K562 (cell line): ENCODE measurements at regions not wholly inside any gene's neighbourhood (a gene's known extent, or its start where the extent isn't known, plus 50 kb on each side); places are given as distances from the start of the nearest gene placed in this dataset.

Source experiments
- ATAC-seq: fragments of 200-7000 bp; cut with Tn5 transposase; 3 replicates; pipeline ENCODE4 v1.9.1; 2020; ENCODE audit warnings: moderate library complexity
- BruUV-seq: library from RNA; stranded (reverse); fragments of 400-500 nt; replicated peaks from 2 replicates; lab custom pipeline; 2021; lab: Mats Ljungman, UMichigan
- CTCF ChIA-PET: fragments of 300-600 bp; formaldehyde crosslinking; extraction: SDS; loops from one replicate; lab custom pipeline; 2021; ENCODE audit warnings: low intra/inter-chr PET ratio; lab: Yijun Ruan, JAX
- POLR2A ChIA-PET: fragments of 300-600, 350-650 bp; sonication (Branson Sonifier 250); formaldehyde crosslinking; extraction: SDS; loops from one replicate; lab custom pipeline; 2021; ENCODE audit warnings: antibody characterized with exemption, inconsistent platforms; lab: Yijun Ruan, JAX
- DNase-seq, 4 experiments: peaks; one replicate each; pipeline versions ENCODE4 v3.0.0 to v3.0.0-alpha.2; 2011 to 2018; ENCODE audit warnings: low spot score in 3 of 4, mixed read lengths in 3 of 4; ENCODE audit errors: extremely low read depth in 1 of 4
- FAIRE-seq: peaks from 2 replicates; lab custom pipeline; 2011; peaks lifted over from hg19 to GRCh38; lab: Jason Lieb, UNC
- H2AFZ ChIP-seq: 2 replicates; pipeline ENCODE4 v1.6.0; 2011; ENCODE audit warnings: low read depth, low read length, control low read depth, inconsistent platforms
- H3K27ac ChIP-seq: fragments of 200-600 bp; 3 replicates; pipeline ENCODE4 v1.8.0; 2011; ENCODE audit warnings: low read depth, mild to moderate bottlenecking, control low read depth, inconsistent platforms, low read length, moderate library complexity, mixed read lengths; ENCODE audit errors: extremely low read depth
- H3K27me3 ChIP-seq, 2 experiments: fragments of 300-600 bp in 1 of 2; 2 replicates in 1 of 2; 3 replicates in 1 of 2; pipeline versions ENCODE4 v1.6.0 to v1.8.0; 2011; ENCODE audit warnings: inconsistent platforms in 2 of 2, low read length in 2 of 2, mild to moderate bottlenecking in 1 of 2, mixed read lengths in 1 of 2, moderate library complexity in 1 of 2; ENCODE audit not compliant: control insufficient read depth in 2 of 2, insufficient read depth in 2 of 2
- H3K36me3 ChIP-seq: fragments of 300-600 bp; 3 replicates; pipeline ENCODE4 v1.8.0; 2011; ENCODE audit warnings: mild to moderate bottlenecking, low read length, inconsistent platforms; ENCODE audit not compliant: control insufficient read depth, insufficient read depth
- H3K4me1 ChIP-seq, 2 experiments: fragments of 200-600 bp in 1 of 2; replicated peaks in 1 of 2; 2 replicates in 1 of 2; 3 replicates in 1 of 2; pipeline versions ENCODE4 v1.5.1 to v1.8.0; 2011; ENCODE audit warnings: inconsistent platforms in 2 of 2, low read length in 2 of 2, mild to moderate bottlenecking in 1 of 2, mixed read lengths in 1 of 2, moderate library complexity in 1 of 2; ENCODE audit not compliant: control insufficient read depth in 2 of 2, insufficient read depth in 2 of 2
- H3K4me2 ChIP-seq: 2 replicates; pipeline ENCODE4 v1.6.1; 2011; ENCODE audit warnings: low read length, control low read depth, inconsistent platforms, mixed read lengths; ENCODE audit not compliant: insufficient read depth
- H3K4me3 ChIP-seq: fragments of 200-600 bp; sonication (generic), shearing (Covaris generic); 2 replicates; pipeline ENCODE4 v1.5.1; 2016; ENCODE audit warnings: control low read depth, inconsistent platforms
- H3K79me2 ChIP-seq: fragments of 200-600 bp; 3 replicates; pipeline ENCODE4 v1.8.0; 2011; ENCODE audit warnings: low read length, inconsistent platforms; ENCODE audit not compliant: control insufficient read depth, insufficient read depth
- H3K9ac ChIP-seq, 2 experiments: 2 replicates each; pipeline versions ENCODE4 v1.6.0 to v1.6.1; 2011; ENCODE audit warnings: low read depth in 2 of 2, low read length in 2 of 2, control low read depth in 1 of 2, inconsistent platforms in 1 of 2, mild to moderate bottlenecking in 1 of 2, mixed read lengths in 1 of 2; ENCODE audit not compliant: insufficient read depth in 1 of 2
- H3K9me1 ChIP-seq: one replicate; pipeline ENCODE4 v1.6.0; 2011; ENCODE audit warnings: inconsistent platforms, mild to moderate bottlenecking, low read length, moderate library complexity; ENCODE audit not compliant: control insufficient read depth, insufficient read depth
- H3K9me3 ChIP-seq: replicated peaks from 2 replicates; pipeline ENCODE4 v1.5.1; 2011; ENCODE audit warnings: low read depth, low read length, inconsistent platforms; ENCODE audit not compliant: control insufficient read depth, insufficient read depth
- H4K20me1 ChIP-seq: replicated peaks from 2 replicates; pipeline ENCODE4 v1.6.1; 2011; ENCODE audit warnings: low read length, inconsistent platforms, mixed read lengths; ENCODE audit not compliant: control insufficient read depth, insufficient read depth
- BMI1 ChIP-seq: fragments of 150-350 bp; IDR thresholded peaks from 2 replicates; pipeline ENCODE4 v1.6.1; 2014; ENCODE audit warnings: low read length
- BRF2 ChIP-seq: IDR thresholded peaks from 3 replicates; pipeline ENCODE4 v1.6.1; 2011; ENCODE audit warnings: borderline replicate concordance, mild to moderate bottlenecking; ENCODE audit not compliant: insufficient read length, insufficient read depth
- HNRNPH1 ChIP-seq: fragments of 200-400 bp; formaldehyde crosslinking; optimal IDR thresholded peaks from 2 replicates; pipeline ENCODE3; 2017; ENCODE audit warnings: low read depth, mild to moderate bottlenecking, low read length, moderate library complexity
- ID3 ChIP-seq, 2 experiments: fragments of 250-450 bp in 1 of 2; fragments of 450-650 bp in 1 of 2; sonication (Bioruptor Pico) in 1 of 2; IDR thresholded peaks; 2 replicates each; pipeline versions ENCODE4 v1.6.1 to v1.8.0; 2016 to 2021; ENCODE audit warnings: mild to moderate bottlenecking in 2 of 2, moderate library complexity in 2 of 2, missing compliant biosample characterization in 1 of 2, missing genetic modification characterization in 1 of 2
- KLF13 ChIP-seq: fragments of 450-650 bp; IDR thresholded peaks from 2 replicates; pipeline ENCODE4 v1.6.1; 2016; ENCODE audit warnings: missing genetic modification characterization, low read depth, mild to moderate bottlenecking, missing compliant biosample characterization, moderate library complexity, borderline replicate concordance
- MXD1 ChIP-seq: fragments of 250-450 bp; sonication (Bioruptor Pico); IDR thresholded peaks from 2 replicates; pipeline ENCODE4 v1.8.0; 2021; ENCODE audit warnings: borderline replicate concordance, mild to moderate bottlenecking, moderate library complexity; ENCODE audit not compliant: poor library complexity, severe bottlenecking
- NCOA1 ChIP-seq: fragments of 450-650 bp; IDR thresholded peaks from 2 replicates; pipeline ENCODE4 v1.6.1; 2016; ENCODE audit warnings: low read depth
- NFIX ChIP-seq: fragments of 250-450 bp; sonication (Bioruptor Pico); IDR thresholded peaks from 2 replicates; pipeline ENCODE4 v1.4.0; 2020; ENCODE audit warnings: low read depth, mild to moderate bottlenecking, moderate library complexity
- POLR2B ChIP-seq: fragments of 450-650 bp; IDR thresholded peaks from 2 replicates; pipeline ENCODE4 v1.6.1; 2018; ENCODE audit warnings: low read depth; ENCODE audit not compliant: partially characterized antibody
- RAD21 ChIP-seq, 2 experiments: fragments of 250-450 bp in 1 of 2; fragments of 450-650 bp in 1 of 2; sonication (Bioruptor Pico) in 1 of 2; formaldehyde crosslinking in 1 of 2; IDR thresholded peaks in 1 of 2; conservative IDR thresholded peaks in 1 of 2; 2 replicates each; pipeline versions ENCODE4 v1.4.0 to v1.8.0; 2020 to 2022; ENCODE audit warnings: mild to moderate bottlenecking in 2 of 2, moderate library complexity in 1 of 2
- SETDB1 ChIP-seq: IDR thresholded peaks from one replicate; pipeline ENCODE4 v1.6.1; 2012; ENCODE audit warnings: low read length, control low read depth, inconsistent platforms
- SP1 ChIP-seq: sonication (generic); formaldehyde crosslinking; IDR thresholded peaks from 2 replicates; pipeline ENCODE4 v1.8.1; 2022; ENCODE audit warnings: mild to moderate bottlenecking, missing genetic modification reagents
- TGIF2 ChIP-seq: sonication (generic); formaldehyde crosslinking; IDR thresholded peaks from 2 replicates; pipeline ENCODE4 v1.8.1; 2022; ENCODE audit warnings: mild to moderate bottlenecking, missing genetic modification reagents, moderate library complexity
- ZBTB8A ChIP-seq: fragments of 450-650 bp; IDR thresholded peaks from 2 replicates; pipeline ENCODE4 v1.6.1; 2018; ENCODE audit warnings: mild to moderate bottlenecking, moderate library complexity; ENCODE audit not compliant: partially characterized antibody
- ZC3H8 ChIP-seq: fragments of 450-650 bp; IDR thresholded peaks from 2 replicates; pipeline ENCODE4 v1.6.1; 2017
- ZFP91 ChIP-seq: sonication (generic); formaldehyde crosslinking; IDR thresholded peaks from 2 replicates; pipeline ENCODE4 v1.8.0; 2022; ENCODE audit warnings: mild to moderate bottlenecking, missing genetic modification reagents
- ZNF717 ChIP-seq: fragments of 250-450 bp; sonication (Bioruptor Pico); IDR thresholded peaks from 2 replicates; pipeline ENCODE4 v1.5.0; 2021
- WGBS: fragments of 100-300 bp; shearing (Covaris generic); methylation state at CpG from one replicate; pipeline ENCODE4 v1.1.6; 2016; ENCODE audit warnings: low coverage, mixed read lengths; ENCODE audit not compliant: insufficient coverage; ENCODE audit errors: missing lambda C conversion rate; 5-methylcytosine and 5-hydroxymethylcytosine counted together
- in situ Hi-C: fragments of 300-500 bp; cut with MboI; formaldehyde crosslinking; loops from 4 replicates; pipeline ENCODE4 v1.15.0; 2018; ENCODE audit warnings: inconsistent platforms, mixed read lengths
- intact Hi-C: fragments of 100-400 bp; cut with micrococcal nuclease; formaldehyde crosslinking; loops from 2 replicates; pipeline ENCODE4 v1.14.2; 2022

GRCh38 chr16:85346404-85347212 is 234.3 kb upstream of the CIBAR2 start:
- H3K4me1 ChIP-seq = peaks cover 8 to 53% of the 10 kb centered on the region in 2 experiments
- no peak for DNase-seq
- intact Hi-C loops = loop anchor here (5.0 kb wide), 1 partner anchor 44 kb away; no protein-coding TSS in a partner anchor
- ATAC-seq = peak; percentile 47
- no peaks in the 10 kb centered on the region for H3K9me3 ChIP-seq
- BruUV-seq = no TSS peak
- H3K36me3 ChIP-seq = no peaks in the 10 kb centered on the region
- H3K27ac ChIP-seq = no peak overlapping the region; the same call in 2 of the 3 replicates
- in situ Hi-C loops = no loop called here
- no peak overlapping the region for H2AFZ ChIP-seq
- H4K20me1 ChIP-seq = peaks cover 9% of the 10 kb centered on the region; the same call in 1 of the 2 replicates
- H3K9ac ChIP-seq = no peak overlapping the region
- 41% methylated on average over 12 of the region's 12 CpGs for WGBS
- no peaks in the 10 kb centered on the region for H3K9me1 ChIP-seq
- no peak overlapping the region for H3K4me2 ChIP-seq
- no peaks in the 10 kb centered on the region for H3K79me2 ChIP-seq
- ChIA-PET POLR2A (interaction anchor here (1.0 to 1.9 kb wide), 3 partner anchors 9 to 145 kb away, joined by 3 to 8 read pairs (median 3); no protein-coding TSS in a partner anchor), CTCF (interaction anchor here (0.7 to 2.2 kb wide), 7 partner anchors 9 to 270 kb away, joined by 3 to 16 read pairs (median 4); no protein-coding TSS in a partner anchor)
- no peak for FAIRE-seq
- no peak overlapping the region for H3K4me3 ChIP-seq
- no peaks in the 10 kb centered on the region; a peak in 1 of 5 replicates for H3K27me3 ChIP-seq
- TF ChIP-seq NFIX (CRISPR knock-in tag) = no peak
- TF ChIP-seq MXD1 = no peak
- no peak for TF ChIP-seq ID3 (CRISPR knock-in tag; IDR thresholded peaks at IDR 0.05)
- no peak for TF ChIP-seq ID3 (tag; IDR thresholded peaks at IDR 0.05)
- no peak for TF ChIP-seq RAD21 (CRISPR knock-in tag; conservative IDR thresholded peaks at IDR 0.05 in 1 of 2, IDR thresholded peaks at IDR 0.05 in 1 of 2)
- no peak for TF ChIP-seq ZNF717 (CRISPR knock-in tag)
- no peak for TF ChIP-seq TGIF2 (CRISPR knock-in tag)
- no peak for TF ChIP-seq ZBTB8A
- no peak for TF ChIP-seq ZC3H8
- peak; percentile 9 for TF ChIP-seq POLR2B
- no peak for TF ChIP-seq BMI1
- TF ChIP-seq ZFP91 (CRISPR knock-in tag) = 0 out of 2 replicates have a peak, but pooled peaks have one; percentile 8
- no peak for TF ChIP-seq SP1 (CRISPR knock-in tag)
- TF ChIP-seq NCOA1 = 0 out of 2 replicates have a peak, but pooled peaks have one; percentile 29
- TF ChIP-seq HNRNPH1 = no peak
- no peak for TF ChIP-seq KLF13 (tag)
- no peak for TF ChIP-seq BRF2
- no peak for TF ChIP-seq SETDB1
